Left lung (tissue), 4 donors: ENCODE measurements at regions not wholly inside any gene's neighbourhood (a gene's known extent, or its start where the extent isn't known, plus 50 kb on each side); places are given as distances from the start of the nearest gene placed in this dataset.

Experiments
- ATAC-seq: fragments of 200-7000 bp; cut with Tn5 transposase; one replicate; pipeline ENCODE4 v1.9.1; 2020; ENCODE audit warnings: moderate library complexity
- DNase-seq, 4 donors: peaks; one replicate each; pipeline ENCODE4 v3.0.0-alpha.2; 2013 to 2020
- H3K27ac ChIP-seq, 2 donors: fragments of 200-600 bp; sonication (generic) in 1 of 2; one replicate each; pipeline versions ENCODE4 v1.5.0 to v1.8.0; 2020 to 2021
- H3K27me3 ChIP-seq, 2 donors: fragments of 200-600 bp; sonication (generic) in 1 of 2; one replicate each; pipeline versions ENCODE4 v1.5.0 to v1.8.0; 2020 to 2021
- H3K36me3 ChIP-seq, 2 donors: fragments of 200-600 bp; sonication (generic) in 1 of 2; one replicate each; pipeline versions ENCODE4 v1.5.0 to v1.8.0; 2020 to 2021
- H3K4me1 ChIP-seq, 2 donors: fragments of 200-600 bp; one replicate each; pipeline ENCODE4 v1.8.0; 2021
- H3K4me3 ChIP-seq, 2 donors: fragments of 200-600 bp; sonication (generic) in 1 of 2; one replicate each; pipeline versions ENCODE4 v1.5.0 to v1.8.0; 2020 to 2021; ENCODE audit warnings: mild to moderate bottlenecking in 1 of 2
- H3K9me3 ChIP-seq, 2 donors: fragments of 200-600 bp; sonication (generic) in 1 of 2; one replicate each; pipeline versions ENCODE4 v1.5.0 to v1.8.0; 2020 to 2021
- intact Hi-C, 2 donors: fragments of 100-400 bp; cut with DNase I; formaldehyde crosslinking; loops; one replicate each; pipeline versions ENCODE4 v1.11.2 to v1.14.2; 2022
- TF ChIP-seq, protein P1 (sequence below), 2 donors: fragments of 200-600 bp; sonication (generic) in 1 of 2; IDR thresholded peaks; one replicate each; pipeline versions ENCODE4 v1.5.0 to v1.8.0; 2021; ENCODE audit warnings: antibody characterized with exemption in 2 of 2
- donor health status: DM: no; HTN: yes; CAD: no.
- donor health status: DM: no; HTN: no; CAD: no.

DNA sequence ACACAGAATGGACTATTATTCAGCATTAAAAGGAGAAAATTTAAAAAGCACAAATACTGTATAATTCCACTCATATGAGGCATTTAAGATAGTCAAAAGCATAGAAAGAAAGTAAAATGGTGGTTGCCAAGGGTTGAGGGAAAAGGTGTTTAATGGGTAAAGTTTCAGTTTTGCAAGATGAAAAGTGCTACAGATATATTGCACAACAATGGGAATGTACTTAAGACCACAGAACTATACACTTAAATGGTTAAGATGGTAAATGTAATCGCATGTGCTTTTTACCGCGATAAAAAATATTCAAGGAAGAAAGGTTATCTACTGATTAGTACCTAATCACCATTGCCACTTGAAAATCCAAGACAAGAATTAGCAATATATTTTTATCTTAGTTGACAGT is 71.8 kb upstream of the NOX3 start:
- Histone ChIP-seq H3K27me3 (no peaks in the 10 kb centered on the region), H3K36me3 (no peaks in the 10 kb centered on the region), H3K27ac (no peak overlapping the region), H3K9me3 (no peaks in the 10 kb centered on the region), H3K4me1 (peaks cover 0 to 15% of the 10 kb centered on the region in 2 donors), H3K4me3 (no peak overlapping the region)
- no peak for ATAC-seq
- TF ChIP-seq, protein P1, sequence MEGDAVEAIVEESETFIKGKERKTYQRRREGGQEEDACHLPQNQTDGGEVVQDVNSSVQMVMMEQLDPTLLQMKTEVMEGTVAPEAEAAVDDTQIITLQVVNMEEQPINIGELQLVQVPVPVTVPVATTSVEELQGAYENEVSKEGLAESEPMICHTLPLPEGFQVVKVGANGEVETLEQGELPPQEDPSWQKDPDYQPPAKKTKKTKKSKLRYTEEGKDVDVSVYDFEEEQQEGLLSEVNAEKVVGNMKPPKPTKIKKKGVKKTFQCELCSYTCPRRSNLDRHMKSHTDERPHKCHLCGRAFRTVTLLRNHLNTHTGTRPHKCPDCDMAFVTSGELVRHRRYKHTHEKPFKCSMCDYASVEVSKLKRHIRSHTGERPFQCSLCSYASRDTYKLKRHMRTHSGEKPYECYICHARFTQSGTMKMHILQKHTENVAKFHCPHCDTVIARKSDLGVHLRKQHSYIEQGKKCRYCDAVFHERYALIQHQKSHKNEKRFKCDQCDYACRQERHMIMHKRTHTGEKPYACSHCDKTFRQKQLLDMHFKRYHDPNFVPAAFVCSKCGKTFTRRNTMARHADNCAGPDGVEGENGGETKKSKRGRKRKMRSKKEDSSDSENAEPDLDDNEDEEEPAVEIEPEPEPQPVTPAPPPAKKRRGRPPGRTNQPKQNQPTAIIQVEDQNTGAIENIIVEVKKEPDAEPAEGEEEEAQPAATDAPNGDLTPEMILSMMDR (IDR thresholded peaks at IDR 0.05): no peak
- no peak for DNase-seq
- intact Hi-C loops: no loop called here

DNA sequence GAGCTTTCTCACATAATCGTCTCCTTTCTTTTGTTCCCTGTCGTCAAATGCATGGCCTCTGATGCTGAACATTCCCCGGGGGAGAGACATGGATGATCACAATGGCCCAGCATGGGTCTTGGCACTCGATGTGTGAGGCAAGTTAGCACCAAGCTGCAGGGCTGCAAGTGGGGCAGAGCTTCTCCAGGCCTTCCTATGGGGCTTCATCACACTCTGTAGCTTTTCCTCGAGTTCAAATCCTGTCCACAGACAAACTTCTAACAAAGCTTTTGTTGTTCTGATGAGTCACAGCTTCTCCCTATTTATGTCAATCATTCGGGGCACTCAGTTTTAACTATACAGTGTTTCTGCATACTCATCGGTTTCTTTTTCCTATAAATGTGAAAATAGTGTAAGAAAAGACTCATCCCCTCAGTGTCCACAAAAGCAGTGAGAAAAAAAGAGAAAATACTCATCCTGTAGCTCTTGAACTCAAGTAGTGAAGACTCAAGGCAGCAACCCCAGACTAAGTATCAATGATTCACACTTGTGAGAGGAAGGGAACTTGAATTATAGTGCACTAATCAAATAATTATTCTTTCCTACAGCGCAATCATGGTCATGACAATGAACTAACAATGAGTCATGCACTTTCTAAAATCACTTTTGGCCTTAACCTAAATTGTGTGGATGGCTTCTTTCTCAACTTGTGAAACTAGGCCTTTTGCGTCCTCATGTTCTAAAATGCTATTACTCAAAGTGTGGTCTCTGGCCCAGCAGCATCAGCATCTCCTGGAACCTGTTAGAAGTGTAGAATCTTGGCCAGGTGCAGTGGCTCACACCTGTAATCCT is 68.4 kb upstream of the NOX3 start:
- Histone ChIP-seq H3K9me3 (no peaks in the 10 kb centered on the region), H3K27me3 (no peaks in the 10 kb centered on the region), H3K4me3 (no peak overlapping the region), H3K27ac (no peak overlapping the region), H3K4me1 (peaks cover 0 to 2% of the 10 kb centered on the region in 2 donors), H3K36me3 (no peaks in the 10 kb centered on the region)
- ATAC-seq (peak; percentile 66), DNase-seq (no peak)
- intact Hi-C loops: no loop called here
- TF ChIP-seq, protein P1 (IDR thresholded peaks at IDR 0.05): no peak

DNA sequence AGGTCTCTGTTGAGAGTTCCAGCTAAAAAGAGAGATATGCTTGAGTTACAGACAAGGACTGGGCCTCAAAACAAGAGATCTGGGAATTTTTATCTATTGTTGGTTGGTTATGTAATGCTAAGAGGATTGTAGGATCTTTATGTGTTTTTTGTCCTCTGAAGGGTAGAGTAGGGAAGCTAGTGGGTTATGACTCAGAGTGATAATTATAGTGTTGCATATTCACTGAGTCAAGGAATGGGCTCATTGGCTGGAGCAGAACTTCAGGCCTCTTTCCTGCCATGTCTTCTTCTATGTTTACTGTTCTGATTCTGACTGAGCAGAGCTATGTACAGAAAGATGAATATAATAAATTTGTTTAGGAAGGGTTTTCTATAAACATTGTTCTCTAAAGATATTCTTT is 66.1 kb upstream of the NOX3 start:
- intact Hi-C loops: no loop called here
- H3K9me3 ChIP-seq: no peaks in the 10 kb centered on the region
- no peaks in the 10 kb centered on the region for H3K4me1 ChIP-seq
- H3K27ac ChIP-seq: no peak overlapping the region
- TF ChIP-seq, protein P1 (IDR thresholded peaks at IDR 0.05): no peak
- no peaks in the 10 kb centered on the region for H3K27me3 ChIP-seq
- ATAC-seq (peak; percentile 46), DNase-seq (no peak)
- H3K4me3 ChIP-seq: no peak overlapping the region
- no peaks in the 10 kb centered on the region for H3K36me3 ChIP-seq

DNA sequence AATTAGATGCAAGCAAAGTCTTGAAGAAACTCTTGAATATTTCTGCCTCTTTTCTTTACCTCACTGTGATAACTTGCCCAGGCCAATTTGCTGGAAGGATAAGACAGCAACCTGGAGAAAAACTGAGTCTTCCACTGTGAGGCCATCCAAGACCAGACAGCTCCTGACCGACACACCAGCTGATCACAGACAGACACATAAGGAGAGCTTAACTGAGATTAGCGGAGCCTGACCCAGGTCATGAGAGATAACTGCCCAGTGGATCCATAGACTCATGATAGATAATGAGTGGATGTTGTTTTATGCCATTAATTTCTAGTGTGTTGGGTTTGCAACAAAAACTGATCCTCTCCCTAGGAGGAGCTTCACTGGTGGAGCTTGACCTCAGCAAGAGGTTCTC is 64.4 kb upstream of the NOX3 start:
- DNase-seq (no peak), ATAC-seq (no peak)
- H3K36me3 ChIP-seq: no peaks in the 10 kb centered on the region
- no peaks in the 10 kb centered on the region for H3K27me3 ChIP-seq
- intact Hi-C loops: no loop called here
- no peak overlapping the region for H3K4me3 ChIP-seq
- TF ChIP-seq, protein P1 (IDR thresholded peaks at IDR 0.05): no peak
- no peak overlapping the region for H3K27ac ChIP-seq
- no peaks in the 10 kb centered on the region for H3K4me1 ChIP-seq
- no peaks in the 10 kb centered on the region for H3K9me3 ChIP-seq

- no peaks in the 10 kb centered on the region for H3K4me1 ChIP-seq
- H3K9me3 ChIP-seq: no peaks in the 10 kb centered on the region
- H3K36me3 ChIP-seq: no peaks in the 10 kb centered on the region
- DNase-seq (no peak), ATAC-seq (no peak)
- TF ChIP-seq, protein P1 (IDR thresholded peaks at IDR 0.05): no peak
- no peak overlapping the region for H3K27ac ChIP-seq
- intact Hi-C loops: no loop called here
- H3K27me3 ChIP-seq: no peaks in the 10 kb centered on the region
- H3K4me3 ChIP-seq: no peak overlapping the region
These were observed 63.6 kb upstream of the NOX3 start for GRCh38 chr6:155519176-155519738.
